Amygdala (tissue), 56 donors: ENCODE measurements at regions not wholly inside any gene's neighbourhood (a gene's known extent, or its start where the extent isn't known, plus 50 kb on each side); places are given as distances from the start of the nearest gene placed in this dataset.
"Not testable (repeated sequence)": the region's sequence is repeated elsewhere in the genome, so short reads cannot be mapped to it uniquely, and the experiment has no call there.

ENCODE experiments used
- DNase-seq, 56 donors: peaks; one replicate each; lab custom pipeline; 2025; lab: John Stamatoyannopoulos, UW

DNA sequence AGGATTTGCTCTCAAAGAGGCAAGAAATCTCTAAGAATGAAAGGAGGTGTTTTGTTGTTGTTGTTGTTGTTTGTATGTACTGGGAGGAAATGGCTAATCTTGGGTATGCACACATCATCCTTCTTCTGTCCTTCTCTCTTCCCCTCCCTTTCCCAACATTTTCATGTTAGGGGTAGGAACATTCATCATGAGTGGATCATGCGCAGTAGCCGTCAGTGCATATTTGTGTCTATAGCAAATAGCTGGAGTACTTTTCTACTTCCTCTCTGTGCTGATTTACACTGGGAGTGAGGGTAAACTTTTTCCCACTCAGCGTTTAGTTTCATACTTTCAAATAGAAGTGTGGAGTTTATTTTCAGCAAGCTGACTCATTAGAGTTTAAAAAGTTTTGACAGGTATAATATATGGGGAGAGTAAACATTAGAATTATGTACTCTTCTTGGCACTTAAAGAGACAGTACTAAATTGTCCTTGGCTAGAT is 80.5 kb upstream of the PRKG1 start:
- DNase-seq: no peak

DNA sequence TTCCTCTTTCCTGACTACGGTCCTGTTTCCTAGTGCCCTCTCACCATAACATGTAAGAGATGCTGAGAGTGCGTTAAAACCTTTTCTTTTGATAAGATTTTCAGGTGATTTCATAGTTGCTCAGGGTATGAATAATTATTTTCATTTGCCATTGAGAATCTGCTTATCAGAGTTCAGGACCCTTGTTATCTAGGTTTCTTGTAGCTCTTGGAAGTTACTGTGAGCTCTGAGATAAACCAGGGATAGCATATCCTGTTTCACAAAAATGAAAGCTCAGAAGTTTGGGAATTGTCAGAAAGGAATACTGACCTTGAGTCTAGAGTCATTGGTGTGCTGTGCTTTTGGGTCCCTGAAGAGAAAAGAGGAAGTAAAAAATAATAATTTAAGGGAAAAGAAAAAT is 76.8 kb upstream of the PRKG1 start:
- DNase-seq: no peak

DNA sequence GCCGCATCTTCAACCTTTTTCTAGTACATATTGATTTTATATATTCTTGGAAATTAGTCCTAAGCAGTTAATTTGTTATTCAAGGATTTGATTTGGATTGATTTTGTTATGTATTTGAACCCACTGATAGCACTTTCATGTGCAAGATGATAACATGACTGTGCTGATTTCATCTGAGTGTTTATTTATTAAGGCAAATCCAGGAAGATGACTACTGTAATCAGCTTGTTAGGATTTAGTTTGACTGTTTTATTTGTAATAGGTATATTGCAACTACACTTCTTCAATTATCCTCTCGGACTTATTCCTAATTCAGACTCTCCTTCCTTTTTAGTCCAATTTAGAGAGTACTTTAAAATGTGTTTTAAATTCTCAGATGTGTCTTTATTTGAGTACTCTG is 75.1 kb upstream of the PRKG1 start:
- no peak for DNase-seq

DNA sequence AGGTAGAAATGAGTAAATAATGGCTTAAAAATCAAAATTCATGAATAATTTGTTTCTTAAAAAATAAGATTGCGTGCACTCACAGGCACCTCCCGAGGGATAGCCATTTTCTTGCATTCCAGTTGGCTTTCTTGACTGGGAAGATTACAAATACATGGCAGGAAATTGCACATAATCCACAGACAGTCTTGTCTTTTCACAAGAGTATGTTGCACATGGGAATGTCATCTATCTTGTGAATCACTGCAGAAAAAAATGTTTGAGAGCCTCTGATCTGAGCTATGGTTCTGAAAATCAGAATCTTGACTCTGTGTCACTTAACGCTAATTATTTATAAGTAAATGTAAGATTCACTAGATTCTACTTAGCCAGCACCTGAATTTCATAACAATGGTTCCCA is 74.1 kb upstream of the PRKG1 start:
- no peak for DNase-seq

DNA sequence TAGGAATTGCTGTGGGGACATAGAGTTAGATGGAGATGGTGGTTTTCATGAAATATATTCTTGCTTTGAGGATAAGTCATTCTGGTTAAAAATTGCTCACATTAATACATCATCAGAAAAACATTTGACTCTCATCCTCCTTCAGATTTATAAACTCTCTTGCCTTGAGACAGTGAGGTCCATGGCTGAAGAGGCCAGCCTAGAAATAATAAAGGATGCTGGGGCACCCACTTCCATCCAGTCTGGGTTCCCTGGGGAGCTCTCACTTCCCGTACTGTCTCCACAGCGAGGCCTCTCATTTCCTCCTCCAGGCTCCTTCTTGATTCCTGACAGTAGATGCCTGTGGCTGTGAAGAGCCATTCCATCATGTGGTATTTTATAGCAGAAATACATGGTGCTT is 73.3 kb upstream of the PRKG1 start:
- no peak for DNase-seq

DNA sequence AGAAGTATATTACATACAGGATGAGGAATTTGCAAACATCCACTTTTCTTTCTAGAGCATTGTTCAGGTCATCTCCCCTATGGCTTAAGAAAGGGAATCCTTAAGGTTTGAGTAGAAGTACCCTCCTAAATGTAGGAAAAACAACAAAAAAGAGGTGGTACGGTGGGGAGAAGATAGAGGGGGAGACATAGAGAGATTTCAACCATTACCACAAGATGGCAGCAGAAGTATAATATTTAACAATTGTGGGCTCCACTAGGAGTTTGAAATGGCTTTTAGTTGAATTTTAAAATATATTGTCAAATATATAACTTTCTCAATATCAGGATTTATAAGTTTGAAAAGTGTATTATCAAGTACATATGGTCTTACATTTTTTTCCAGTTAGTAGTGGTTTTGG is 72.7 kb upstream of the PRKG1 start:
- no peak for DNase-seq

DNA sequence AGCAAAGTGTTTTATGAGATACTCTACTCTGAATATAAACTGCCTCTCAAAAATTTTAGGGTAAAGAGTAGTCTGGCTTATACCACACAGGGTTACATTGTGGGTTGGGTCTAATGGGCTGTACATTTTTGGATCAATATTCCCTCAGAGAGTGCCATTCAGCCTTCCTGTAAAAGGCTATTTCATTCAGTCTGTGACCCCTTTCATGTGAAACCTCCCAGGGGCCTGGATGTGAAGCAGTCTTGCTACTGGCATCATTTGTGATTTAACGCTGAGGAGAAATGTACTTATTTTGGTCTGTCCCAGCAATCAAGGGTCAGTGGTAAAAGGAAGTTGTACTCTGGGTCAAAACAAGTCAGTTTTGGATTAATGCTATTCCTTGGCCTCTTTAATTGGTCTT is 71.8 kb upstream of the PRKG1 start:
- DNase-seq: no peak

DNA sequence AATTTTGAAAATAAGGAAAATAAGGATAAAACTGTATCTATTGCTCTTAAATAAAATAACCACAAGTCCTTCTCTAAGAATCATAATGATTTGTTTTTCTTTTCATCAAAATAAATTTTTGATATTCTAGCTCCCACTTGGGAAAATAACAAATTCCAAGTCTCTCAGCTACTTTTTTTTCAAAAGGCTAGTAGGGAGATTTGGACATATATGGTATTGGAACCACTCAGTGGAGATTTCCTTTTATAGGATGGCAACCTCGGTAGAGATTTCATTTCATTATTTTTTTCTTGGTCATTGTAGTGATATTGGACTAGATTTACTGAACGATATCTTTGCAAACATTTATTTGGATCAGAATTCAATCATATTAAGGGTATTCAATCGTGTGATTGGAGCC is 69.5 kb upstream of the PRKG1 start:
- DNase-seq: no peak

DNA sequence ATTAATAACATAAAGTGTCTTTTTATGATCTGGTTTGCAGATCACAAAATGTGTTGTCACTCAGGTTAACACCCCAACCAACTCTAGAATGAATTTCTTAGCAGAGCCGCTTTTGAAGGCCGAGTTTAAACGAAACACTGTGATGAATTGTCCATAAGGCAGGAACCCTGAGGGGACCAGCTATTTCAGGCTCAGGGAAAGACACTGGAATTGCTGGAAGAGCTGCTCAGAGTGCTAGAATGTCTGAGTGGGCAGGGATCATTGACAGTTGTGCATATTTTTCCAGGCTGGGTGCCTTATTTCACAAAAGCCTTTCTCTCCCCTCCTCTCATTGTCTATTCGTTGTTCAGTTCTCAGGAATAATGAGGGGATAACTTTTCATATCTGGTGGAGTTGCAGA is 68.7 kb upstream of the PRKG1 start:
- DNase-seq: no peak

DNA sequence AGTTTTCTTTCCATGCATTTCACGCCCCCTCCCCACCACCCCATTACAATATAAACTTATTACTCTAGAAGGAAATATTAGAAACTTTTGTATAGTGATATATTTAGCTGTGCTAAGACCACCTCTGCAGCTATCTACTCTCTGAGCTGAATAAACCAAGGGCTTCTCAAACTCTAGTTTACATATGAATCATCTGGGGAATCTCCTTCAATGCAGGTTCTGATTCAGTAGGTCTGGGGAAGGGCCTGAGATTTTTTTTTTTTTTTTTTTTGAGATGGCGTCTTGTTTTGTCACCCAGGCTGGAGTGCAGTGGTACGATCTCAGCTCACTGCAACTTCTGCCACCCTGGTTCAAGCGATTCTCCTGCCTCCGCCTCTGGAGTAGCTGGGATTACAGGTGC is 67.6 kb upstream of the PRKG1 start:
- no peak for DNase-seq

DNA sequence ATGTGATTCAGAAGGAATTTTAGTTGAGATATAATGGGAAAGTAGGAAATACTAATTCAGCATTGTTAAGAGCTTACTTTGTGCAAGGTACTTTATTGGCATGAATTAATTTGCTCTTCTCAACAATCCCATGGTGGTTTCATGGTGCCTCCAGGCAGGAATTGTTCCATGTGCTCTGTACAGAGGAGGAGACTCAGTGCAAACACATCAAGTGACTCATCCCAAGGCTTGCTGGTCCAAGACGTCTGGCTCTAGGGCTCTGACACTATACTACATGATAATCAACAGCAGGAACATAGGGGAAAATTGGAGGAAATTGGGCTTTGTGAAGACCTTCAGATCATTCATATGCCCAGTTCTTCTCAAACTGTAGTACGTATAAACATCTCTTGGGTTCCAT is 66.5 kb upstream of the PRKG1 start:
- no peak for DNase-seq

DNA sequence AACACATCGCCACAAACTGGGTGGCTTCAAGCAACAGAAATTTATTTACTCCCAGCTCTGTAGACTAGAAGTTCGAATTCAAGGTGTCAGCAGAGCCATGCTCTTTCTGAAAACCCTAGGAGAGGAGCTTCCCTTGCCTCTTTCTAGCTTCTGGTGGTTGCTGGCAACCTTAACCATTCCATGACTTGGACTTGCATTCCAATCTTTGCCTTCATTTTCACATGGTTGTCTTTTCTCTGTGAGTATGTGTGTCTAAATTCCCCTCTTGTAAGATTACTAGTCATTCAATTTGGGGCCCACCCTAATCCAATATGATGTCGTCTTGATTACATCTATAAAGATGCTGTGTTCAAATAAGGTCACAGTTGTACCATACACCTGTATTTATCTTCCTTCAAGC is 65.9 kb upstream of the PRKG1 start:
- DNase-seq: no peak

DNA sequence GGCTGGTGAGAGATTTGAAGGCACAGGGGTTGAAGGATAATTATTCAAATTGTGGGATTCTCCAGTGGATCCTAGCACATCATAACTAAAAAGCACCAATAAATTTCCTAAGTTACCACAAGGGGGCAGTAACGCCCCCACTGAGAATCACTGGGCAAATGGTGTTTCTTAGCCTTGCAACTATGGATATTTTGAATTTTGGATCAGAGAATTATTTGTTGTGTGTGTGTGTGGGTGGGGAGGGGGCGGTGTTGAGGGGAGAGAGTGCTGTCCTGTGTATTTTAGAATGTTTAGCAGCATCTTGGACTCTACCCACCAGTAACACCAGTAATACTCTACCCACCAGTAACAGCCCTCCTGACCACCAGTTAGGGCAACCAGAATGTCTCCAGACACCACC is 63.3 kb upstream of the PRKG1 start:
- peak in 3 of 56 donors; percentile 2 to 28 (median 5) for DNase-seq

DNA sequence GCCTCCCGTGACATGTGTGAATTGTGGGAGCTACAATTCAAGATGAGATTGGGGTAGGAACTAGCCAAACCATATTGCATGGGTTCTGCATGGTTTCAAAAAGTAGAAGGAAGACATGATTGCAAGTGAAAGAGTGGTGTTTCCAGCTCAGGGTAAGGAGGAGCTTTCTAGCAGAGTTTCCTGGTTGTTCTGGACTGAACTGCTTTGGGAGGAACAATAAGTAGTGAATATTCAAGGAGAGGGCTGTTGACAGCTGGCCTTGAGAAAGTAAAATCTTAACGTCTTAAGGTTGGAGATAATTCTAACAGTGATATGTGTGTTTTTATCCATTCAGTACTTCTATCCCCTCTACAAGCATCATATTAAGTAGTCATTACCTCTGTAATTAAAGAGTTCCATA is 62.2 kb upstream of the PRKG1 start:
- DNase-seq: no peak

DNA sequence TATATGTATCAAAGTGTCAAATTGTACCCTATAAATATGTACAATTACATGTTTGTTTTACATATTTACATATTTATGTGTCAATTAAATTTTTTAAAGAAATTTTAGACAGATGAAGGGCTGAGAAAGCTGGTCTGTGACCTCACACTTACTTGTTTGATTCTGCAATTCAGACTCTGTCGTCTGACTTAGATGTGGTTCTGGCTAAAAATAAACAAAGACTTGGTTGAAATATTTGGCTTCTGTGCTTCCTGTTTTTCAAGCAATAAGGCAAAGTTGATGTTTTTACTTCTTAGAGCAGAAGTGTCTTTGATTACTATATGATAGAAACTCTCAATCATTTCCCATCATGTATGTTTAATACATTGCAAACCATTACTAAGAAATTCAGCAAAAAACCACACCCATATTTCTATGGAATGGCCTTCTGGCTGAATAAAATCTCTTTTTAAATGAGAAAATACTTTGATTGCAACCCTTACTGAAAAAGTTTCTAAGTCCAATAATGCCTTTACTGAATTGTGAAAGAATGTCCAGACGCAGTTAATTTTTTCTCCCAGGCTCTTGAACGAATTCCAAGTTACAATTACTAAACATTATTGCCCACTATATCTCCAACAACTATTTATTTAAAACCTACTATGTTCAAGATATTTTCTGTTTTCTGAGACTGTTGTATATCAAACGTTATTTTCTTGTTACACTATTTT is 59.5 kb upstream of the PRKG1 start:
- no peak for DNase-seq

DNA sequence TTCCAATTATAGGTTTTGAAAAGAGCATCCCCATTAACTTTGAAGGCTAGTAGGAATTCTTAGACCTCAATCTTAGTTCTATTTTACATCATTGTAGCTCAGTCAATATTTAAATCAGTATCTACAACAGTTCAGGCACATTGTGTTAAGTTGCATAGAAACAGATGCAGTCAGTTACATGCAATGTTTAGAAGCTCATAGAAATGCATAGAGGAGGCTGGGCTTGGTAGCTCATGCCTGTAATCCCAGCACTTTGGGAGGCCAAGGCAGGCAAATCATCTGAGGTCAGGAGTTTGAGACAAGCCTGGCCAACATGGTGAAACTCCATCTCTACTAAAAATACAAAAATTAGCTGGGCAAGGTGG is 58.9 kb upstream of the PRKG1 start:
- DNase-seq: not testable (repeated sequence)

DNA sequence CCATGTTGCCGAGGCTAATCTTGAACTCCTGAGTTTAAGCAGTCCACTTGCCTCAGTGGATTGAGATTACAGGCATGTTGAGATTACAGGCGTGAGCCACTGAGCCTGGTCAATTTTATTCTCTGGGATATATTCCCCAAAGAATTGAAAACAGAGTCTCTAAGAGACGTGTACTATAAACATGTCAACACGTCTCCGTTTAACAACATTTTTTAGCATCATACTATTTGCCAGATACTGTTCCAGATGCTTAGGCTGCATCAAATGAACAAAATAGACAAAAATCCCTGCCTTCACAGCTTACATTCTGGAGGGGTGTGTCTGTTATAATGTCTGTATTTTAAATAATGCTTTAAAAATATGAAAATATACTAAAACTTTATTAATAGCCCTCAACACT is 54.1 kb upstream of the PRKG1 start:
- no peak for DNase-seq

DNA sequence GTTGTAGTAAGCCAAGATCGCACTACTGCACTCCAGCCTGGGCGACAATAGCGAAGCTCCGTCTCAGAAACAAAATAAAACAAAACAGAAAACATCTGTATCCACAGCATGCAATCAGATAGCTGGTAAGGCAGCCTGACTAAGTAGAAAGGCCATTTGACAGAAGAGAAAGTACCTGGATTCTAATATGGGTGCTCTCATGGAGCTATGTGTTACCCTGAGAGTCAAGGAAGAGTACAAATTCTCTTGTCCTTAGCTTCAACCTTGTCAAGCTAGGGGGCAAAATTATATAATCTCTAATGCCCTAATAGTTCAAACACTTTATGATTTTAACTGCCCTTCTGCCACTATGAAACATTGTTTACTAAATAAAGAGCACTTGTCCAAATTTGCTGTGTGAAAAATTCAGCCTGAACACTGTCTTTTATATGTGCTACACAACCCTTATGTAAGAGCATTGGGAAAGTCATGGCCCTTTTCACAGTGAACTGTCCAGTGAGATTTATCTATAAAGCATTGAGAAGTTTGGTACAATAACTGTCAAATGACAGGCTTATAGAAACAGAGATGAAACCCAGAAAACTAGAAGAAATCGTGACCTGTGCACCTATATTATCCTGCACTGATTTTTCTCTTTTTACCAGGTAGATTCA is 51.2 kb upstream of the PRKG1 start:
- DNase-seq: no peak

DNA sequence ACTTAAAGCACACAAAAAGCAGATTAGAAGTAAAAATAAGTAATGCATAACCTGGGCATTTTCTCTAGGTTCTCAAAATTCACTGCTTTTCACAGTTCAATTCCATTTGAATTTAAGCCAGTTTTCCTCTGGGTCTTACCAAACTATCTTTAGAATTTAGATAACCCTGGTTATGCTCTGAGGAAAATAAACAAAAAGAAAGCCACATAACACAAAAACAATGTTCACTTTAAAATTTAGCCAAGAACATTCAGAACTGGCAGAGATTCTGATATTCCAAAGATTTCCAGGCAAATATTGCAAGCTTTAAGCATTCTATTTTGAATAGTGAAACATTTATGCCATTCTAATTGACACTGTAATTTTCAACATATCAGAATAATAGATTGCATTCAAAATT is 50.7 kb upstream of the PRKG1 start:
- DNase-seq: no peak
